H1 (cell line): ENCODE measurements at regions not wholly inside any gene's neighbourhood (a gene's known extent, or its start where the extent isn't known, plus 50 kb on each side); places are given as distances from the start of the nearest gene placed in this dataset.

Source experiments
- ASH2L ChIP-seq: fragments of 200-600, 300-600 bp; sonication (generic); IDR thresholded peaks from one replicate; pipeline ENCODE4 v1.7.1; 2017; ENCODE audit warnings: low read length
- CHD1 ChIP-seq: IDR thresholded peaks from 2 replicates; pipeline ENCODE4 v1.6.1; 2012; ENCODE audit warnings: low read depth, low read length, improper control_type of control experiment
- CHD2 ChIP-seq: IDR thresholded peaks from 2 replicates; pipeline ENCODE4 v1.6.1; 2012; ENCODE audit warnings: low read length, improper control_type of control experiment
- POLR2A ChIP-seq, 2 experiments: IDR thresholded peaks; 1 replicate in 1 of 2; 2 replicates in 1 of 2; pipeline ENCODE4 v1.6.1; 2011; ENCODE audit warnings: low read depth in 2 of 2, low read length in 2 of 2, mild to moderate bottlenecking in 2 of 2; ENCODE audit errors: control extremely low read depth in 1 of 2
- POU5F1 ChIP-seq: IDR thresholded peaks from 2 replicates; pipeline ENCODE4 v1.6.1; 2011; ENCODE audit warnings: low read depth, mild to moderate bottlenecking, low read length, moderate library complexity
- RNF2 ChIP-seq: fragments of 200-900, 300-1000 bp; sonication (generic); IDR thresholded peaks from 2 replicates; pipeline ENCODE4 v1.7.1; 2016; ENCODE audit warnings: borderline replicate concordance, low read depth, mild to moderate bottlenecking, antibody characterized with exemption, low read length; ENCODE audit not compliant: poor library complexity, severe bottlenecking; ENCODE audit errors: missing control alignments
- TBP ChIP-seq: IDR thresholded peaks from 2 replicates; pipeline ENCODE4 v1.6.1; 2011; ENCODE audit warnings: low read depth, low read length, improper control_type of control experiment

- TF ChIP-seq ASH2L = no peak
- no peak for TF ChIP-seq POU5F1
- TF ChIP-seq CHD1 = no peak
- no peak for TF ChIP-seq RNF2
- TF ChIP-seq CHD2 = no peak
- no peak for TF ChIP-seq POLR2A (IDR thresholded peaks at IDR 0.05; ENCODE audit: control extremely low read depth in 1 of 2, low read depth in 2 of 2, low read length in 2 of 2)
- no peak for TF ChIP-seq TBP
- TF ChIP-seq, all 59 proteins: peak for 0
These were observed 866.3 kb upstream of the LRRN3 start (continued) for GRCh38 chr7:110224643-110225042.
